Neural cell (in vitro differentiated cells): ENCODE measurements at regions not wholly inside any gene's neighbourhood (a gene's known extent, or its start where the extent isn't known, plus 50 kb on each side); places are given as distances from the start of the nearest gene placed in this dataset.
A peak's percentile ranks its signal among the peaks of the same experiment; 100 is the strongest.

ENCODE experiments used
- H2AFZ ChIP-seq: fragments of 200-600, 300-800 bp; sonication (generic), shearing (Covaris generic); 2 replicates; pipeline ENCODE4 v1.6.0; 2014; ENCODE audit warnings: low read depth, mild to moderate bottlenecking, antibody characterized with exemption, low read length, moderate library complexity
- H3F3A ChIP-seq: fragments of 200-600 bp; shearing (Covaris generic); 2 replicates; pipeline ENCODE4 v1.6.1; 2016; ENCODE audit warnings: mild to moderate bottlenecking, moderate library complexity, mixed read lengths, antibody characterized with exemption, low read length; ENCODE audit not compliant: insufficient read depth, poor library complexity, severe bottlenecking
- H3K27ac ChIP-seq: fragments of 200-600, 300-800 bp; sonication (generic), shearing (Covaris generic); 2 replicates; pipeline ENCODE4 v1.5.1; 2014; ENCODE audit warnings: mild to moderate bottlenecking, low read length, moderate library complexity
- H3K27me3 ChIP-seq: fragments of 300-800, 200-600 bp; sonication (generic), shearing (Covaris generic); 2 replicates; pipeline ENCODE4 v1.6.0; 2014; ENCODE audit warnings: mild to moderate bottlenecking, low read depth, low read length, moderate library complexity; ENCODE audit not compliant: insufficient read depth
- H3K36me3 ChIP-seq: fragments of 300-800, 200-600 bp; sonication (generic), shearing (Covaris generic); 2 replicates; pipeline ENCODE4 v1.5.1; 2014; ENCODE audit warnings: mild to moderate bottlenecking, antibody characterized with exemption, low read length, moderate library complexity; ENCODE audit not compliant: insufficient read depth
- H3K4me2 ChIP-seq: fragments of 300-800, 200-600 bp; sonication (generic), shearing (Covaris generic); 2 replicates; pipeline ENCODE4 v1.6.0; 2014; ENCODE audit warnings: mild to moderate bottlenecking, low read length
- H3K4me3 ChIP-seq: fragments of 300-800, 200-600 bp; sonication (generic), shearing (Covaris generic); 2 replicates; pipeline ENCODE4 v1.5.1; 2014; ENCODE audit warnings: mild to moderate bottlenecking, low read length, moderate library complexity
- H3K79me2 ChIP-seq: fragments of 200-600 bp; shearing (Covaris generic); replicated peaks from 2 replicates; pipeline ENCODE4 v1.6.0; 2014; ENCODE audit warnings: mild to moderate bottlenecking, low read length, moderate library complexity; ENCODE audit not compliant: insufficient read depth
- H3K9ac ChIP-seq: fragments of 300-800, 200-600 bp; sonication (generic), shearing (Covaris generic); 2 replicates; pipeline ENCODE4 v1.6.1; 2016; ENCODE audit warnings: mild to moderate bottlenecking, low read length, mixed read lengths
- H3K9me2 ChIP-seq: fragments of 200-600 bp; shearing (Covaris generic); 2 replicates; pipeline ENCODE4 v1.6.1; 2016; ENCODE audit warnings: mild to moderate bottlenecking, low read length, mixed read lengths; ENCODE audit not compliant: insufficient read depth
- H3K9me3 ChIP-seq: fragments of 200-600, 300-800 bp; sonication (generic), shearing (Covaris generic); 2 replicates; pipeline ENCODE4 v1.6.1; 2016; ENCODE audit warnings: mild to moderate bottlenecking, mixed run types, low read length, moderate library complexity, mixed read lengths
- H4K20me1 ChIP-seq: fragments of 200-600 bp; shearing (Covaris generic); 2 replicates; pipeline ENCODE4 v1.6.1; 2016; ENCODE audit warnings: mild to moderate bottlenecking, mixed run types; ENCODE audit not compliant: insufficient read depth
- EP300 ChIP-seq: fragments of 450-650 bp; conservative IDR thresholded peaks from 2 replicates; pipeline ENCODE4 v1.6.1; 2014; ENCODE audit warnings: antibody characterized with exemption, mild to moderate bottlenecking, moderate library complexity; ENCODE audit not compliant: poor library complexity, severe bottlenecking
- EZH2 ChIP-seq: fragments of 200-600, 300-800 bp; shearing (Covaris generic), sonication (generic); IDR thresholded peaks from 2 replicates; pipeline ENCODE4 v1.6.1; 2014; ENCODE audit warnings: antibody characterized with exemption, low read length, borderline replicate concordance, mild to moderate bottlenecking; ENCODE audit not compliant: insufficient read depth, poor library complexity, severe bottlenecking
- MXI1 ChIP-seq: fragments of 450-650 bp; conservative IDR thresholded peaks from 2 replicates; pipeline ENCODE4 v1.6.1; 2014; ENCODE audit warnings: antibody characterized with exemption, mild to moderate bottlenecking; ENCODE audit not compliant: poor library complexity, severe bottlenecking
- POLR2AphosphoS5 ChIP-seq: IDR thresholded peaks from 2 replicates; pipeline ENCODE4 v1.6.1; 2012
- RAD21 ChIP-seq: fragments of 450-650 bp; conservative IDR thresholded peaks from 2 replicates; pipeline ENCODE4 v1.6.1; 2014; ENCODE audit warnings: antibody characterized with exemption, mild to moderate bottlenecking, moderate library complexity
- SMC3 ChIP-seq: fragments of 450-650 bp; conservative IDR thresholded peaks from 2 replicates; pipeline ENCODE4 v1.6.1; 2014; ENCODE audit warnings: antibody characterized with exemption, mild to moderate bottlenecking, moderate library complexity; ENCODE audit not compliant: poor library complexity
- TAF1 ChIP-seq: IDR thresholded peaks from 2 replicates; pipeline ENCODE4 v1.6.1; 2012; ENCODE audit warnings: low read depth
- TF ChIP-seq, protein P1 (sequence below): IDR thresholded peaks from 2 replicates; pipeline ENCODE4 v1.6.1; 2012; ENCODE audit warnings: borderline replicate concordance
- TF ChIP-seq, protein P2 (sequence below): fragments of 450-650 bp; IDR thresholded peaks from 2 replicates; pipeline ENCODE4 v1.5.1; 2014; ENCODE audit warnings: antibody characterized with exemption, mild to moderate bottlenecking, moderate library complexity; ENCODE audit not compliant: poor library complexity, severe bottlenecking

DNA sequence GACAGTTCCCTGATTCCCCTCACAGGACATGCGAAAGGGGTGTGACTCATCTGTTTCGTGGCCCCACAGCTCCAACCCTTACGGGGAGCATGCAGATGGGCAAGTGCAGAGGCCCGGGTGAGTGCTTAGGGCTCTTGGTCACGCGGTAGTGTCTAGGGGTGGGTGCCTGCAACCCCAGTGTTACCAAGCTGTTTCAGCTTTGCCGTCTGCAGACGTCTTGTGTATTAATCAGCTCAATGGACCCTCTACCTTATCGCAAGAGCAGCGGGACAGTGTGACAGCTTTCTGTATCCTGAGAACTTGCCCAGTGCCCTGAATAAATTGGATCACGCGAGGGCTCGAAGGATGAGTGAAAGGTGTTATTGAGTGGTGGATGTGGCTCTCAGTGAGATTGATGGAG lies 816.4 kb upstream of the ANO3 start:
- Histone ChIP-seq H3K36me3 (no peaks in the 10 kb centered on the region), H3K27me3 (no peaks in the 10 kb centered on the region), H3K9me3 (no peaks in the 10 kb centered on the region), H3K27ac (no peak overlapping the region), H3K9me2 (no peaks in the 10 kb centered on the region), H3K4me2 (no peak overlapping the region), H2AFZ (no peak overlapping the region), H3F3A (no peaks in the 10 kb centered on the region), H4K20me1 (no peaks in the 10 kb centered on the region), H3K9ac (no peak overlapping the region), H3K79me2 (no peaks in the 10 kb centered on the region), H3K4me3 (no peak overlapping the region)
- no peak for TF ChIP-seq SMC3
- no peak for TF ChIP-seq MXI1
- TF ChIP-seq EP300 = no peak
- TF ChIP-seq RAD21 = no peak
- TF ChIP-seq POLR2AphosphoS5 = no peak
- TF ChIP-seq, protein P1, sequence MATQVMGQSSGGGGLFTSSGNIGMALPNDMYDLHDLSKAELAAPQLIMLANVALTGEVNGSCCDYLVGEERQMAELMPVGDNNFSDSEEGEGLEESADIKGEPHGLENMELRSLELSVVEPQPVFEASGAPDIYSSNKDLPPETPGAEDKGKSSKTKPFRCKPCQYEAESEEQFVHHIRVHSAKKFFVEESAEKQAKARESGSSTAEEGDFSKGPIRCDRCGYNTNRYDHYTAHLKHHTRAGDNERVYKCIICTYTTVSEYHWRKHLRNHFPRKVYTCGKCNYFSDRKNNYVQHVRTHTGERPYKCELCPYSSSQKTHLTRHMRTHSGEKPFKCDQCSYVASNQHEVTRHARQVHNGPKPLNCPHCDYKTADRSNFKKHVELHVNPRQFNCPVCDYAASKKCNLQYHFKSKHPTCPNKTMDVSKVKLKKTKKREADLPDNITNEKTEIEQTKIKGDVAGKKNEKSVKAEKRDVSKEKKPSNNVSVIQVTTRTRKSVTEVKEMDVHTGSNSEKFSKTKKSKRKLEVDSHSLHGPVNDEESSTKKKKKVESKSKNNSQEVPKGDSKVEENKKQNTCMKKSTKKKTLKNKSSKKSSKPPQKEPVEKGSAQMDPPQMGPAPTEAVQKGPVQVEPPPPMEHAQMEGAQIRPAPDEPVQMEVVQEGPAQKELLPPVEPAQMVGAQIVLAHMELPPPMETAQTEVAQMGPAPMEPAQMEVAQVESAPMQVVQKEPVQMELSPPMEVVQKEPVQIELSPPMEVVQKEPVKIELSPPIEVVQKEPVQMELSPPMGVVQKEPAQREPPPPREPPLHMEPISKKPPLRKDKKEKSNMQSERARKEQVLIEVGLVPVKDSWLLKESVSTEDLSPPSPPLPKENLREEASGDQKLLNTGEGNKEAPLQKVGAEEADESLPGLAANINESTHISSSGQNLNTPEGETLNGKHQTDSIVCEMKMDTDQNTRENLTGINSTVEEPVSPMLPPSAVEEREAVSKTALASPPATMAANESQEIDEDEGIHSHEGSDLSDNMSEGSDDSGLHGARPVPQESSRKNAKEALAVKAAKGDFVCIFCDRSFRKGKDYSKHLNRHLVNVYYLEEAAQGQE = no peak
- no peak for TF ChIP-seq TAF1

DNA sequence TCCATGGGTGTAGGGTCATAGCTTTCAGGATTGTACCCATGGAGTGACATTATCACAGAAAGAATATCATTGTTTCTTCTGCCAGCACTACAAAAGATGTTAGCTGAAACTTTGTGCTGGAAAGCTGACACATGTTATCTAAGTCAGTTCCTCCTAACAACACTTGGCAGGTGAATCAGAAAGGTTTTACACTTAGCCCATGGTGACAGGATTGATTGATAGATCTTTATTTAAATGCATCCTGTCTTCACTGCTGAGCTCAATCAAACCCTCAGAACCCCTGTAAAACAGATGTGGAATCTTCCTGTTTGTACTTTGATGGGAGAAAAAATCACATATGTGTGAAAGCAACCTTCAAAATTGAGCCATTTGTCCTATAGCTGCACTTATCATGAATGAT lies 811.5 kb upstream of the ANO3 start:
- Histone ChIP-seq H3K9ac (no peak overlapping the region), H4K20me1 (no peaks in the 10 kb centered on the region)

More for the DNA sequence above, 811.5 kb upstream of the ANO3 start:
- peak overlapping the region; percentile 2 for H3K4me3 ChIP-seq
- H3K27me3 ChIP-seq = no peaks in the 10 kb centered on the region
- H3K36me3 ChIP-seq = no peaks in the 10 kb centered on the region
- no peaks in the 10 kb centered on the region for H3K9me3 ChIP-seq
- TF ChIP-seq, protein P2, sequence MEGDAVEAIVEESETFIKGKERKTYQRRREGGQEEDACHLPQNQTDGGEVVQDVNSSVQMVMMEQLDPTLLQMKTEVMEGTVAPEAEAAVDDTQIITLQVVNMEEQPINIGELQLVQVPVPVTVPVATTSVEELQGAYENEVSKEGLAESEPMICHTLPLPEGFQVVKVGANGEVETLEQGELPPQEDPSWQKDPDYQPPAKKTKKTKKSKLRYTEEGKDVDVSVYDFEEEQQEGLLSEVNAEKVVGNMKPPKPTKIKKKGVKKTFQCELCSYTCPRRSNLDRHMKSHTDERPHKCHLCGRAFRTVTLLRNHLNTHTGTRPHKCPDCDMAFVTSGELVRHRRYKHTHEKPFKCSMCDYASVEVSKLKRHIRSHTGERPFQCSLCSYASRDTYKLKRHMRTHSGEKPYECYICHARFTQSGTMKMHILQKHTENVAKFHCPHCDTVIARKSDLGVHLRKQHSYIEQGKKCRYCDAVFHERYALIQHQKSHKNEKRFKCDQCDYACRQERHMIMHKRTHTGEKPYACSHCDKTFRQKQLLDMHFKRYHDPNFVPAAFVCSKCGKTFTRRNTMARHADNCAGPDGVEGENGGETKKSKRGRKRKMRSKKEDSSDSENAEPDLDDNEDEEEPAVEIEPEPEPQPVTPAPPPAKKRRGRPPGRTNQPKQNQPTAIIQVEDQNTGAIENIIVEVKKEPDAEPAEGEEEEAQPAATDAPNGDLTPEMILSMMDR = no peak
- TF ChIP-seq TAF1 (no peak), MXI1 (peak; percentile 52), EP300 (peak; percentile 98), EZH2 (no peak), POLR2AphosphoS5 (peak; percentile 62), RAD21 (peak; percentile 11), SMC3 (no peak)
- TF ChIP-seq, protein P1 = no peak
- no peaks in the 10 kb centered on the region for H3K79me2 ChIP-seq
- H3K9me2 ChIP-seq = no peaks in the 10 kb centered on the region
- H3K4me2 ChIP-seq = peak overlapping the region; percentile 45
- H3F3A ChIP-seq = no peaks in the 10 kb centered on the region
- H3K27ac ChIP-seq = peak overlapping the region; percentile 61
- H2AFZ ChIP-seq = no peak overlapping the region
